NCI-H2029 (cell line): ENCODE measurements at regions not wholly inside any gene's neighbourhood (a gene's known extent, or its start where the extent isn't known, plus 50 kb on each side); places are given as distances from the start of the nearest gene placed in this dataset.

ENCODE experiments used
- DNase-seq: peaks from one replicate; lab custom pipeline; 2025; lab: John Stamatoyannopoulos, UW

DNA sequence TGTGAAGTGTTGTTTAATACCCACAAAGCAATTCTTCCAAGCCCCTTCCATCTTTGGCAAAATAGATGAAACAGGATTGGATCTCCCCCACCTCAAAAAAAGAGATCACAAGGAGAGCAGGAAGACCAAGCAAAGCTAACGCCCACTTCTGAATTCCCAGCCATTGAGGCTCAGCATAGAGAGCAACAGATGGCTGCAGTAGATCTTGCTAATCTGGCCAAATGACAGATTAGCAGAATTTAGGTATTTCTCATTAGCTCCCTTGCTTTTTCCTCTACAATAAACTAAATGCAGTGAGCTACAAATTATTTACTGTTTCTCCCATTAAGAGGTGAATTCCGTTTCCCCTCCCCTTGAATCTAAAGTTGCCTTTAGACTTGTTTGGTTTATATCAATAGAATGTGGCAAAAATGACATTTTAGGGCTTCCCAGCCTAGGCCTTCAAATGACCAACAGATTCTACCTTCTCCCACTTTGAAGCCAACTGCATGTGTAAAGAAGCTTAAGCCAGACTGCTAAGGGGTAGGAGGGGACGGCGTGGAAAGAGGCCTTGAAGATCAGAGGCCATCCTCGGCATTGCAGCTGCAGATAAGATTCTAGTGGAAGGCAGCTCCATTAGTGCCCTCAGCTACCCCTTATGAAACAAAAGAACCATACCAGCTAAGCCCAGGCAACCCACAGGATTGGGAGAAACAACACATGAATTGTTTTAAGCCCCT is 56.8 kb upstream of the CPEB4 start:
- no peak for DNase-seq

GRCh38 chr5:173832386-173832785 is 55.8 kb upstream of the CPEB4 start:
- no peak for DNase-seq

DNA sequence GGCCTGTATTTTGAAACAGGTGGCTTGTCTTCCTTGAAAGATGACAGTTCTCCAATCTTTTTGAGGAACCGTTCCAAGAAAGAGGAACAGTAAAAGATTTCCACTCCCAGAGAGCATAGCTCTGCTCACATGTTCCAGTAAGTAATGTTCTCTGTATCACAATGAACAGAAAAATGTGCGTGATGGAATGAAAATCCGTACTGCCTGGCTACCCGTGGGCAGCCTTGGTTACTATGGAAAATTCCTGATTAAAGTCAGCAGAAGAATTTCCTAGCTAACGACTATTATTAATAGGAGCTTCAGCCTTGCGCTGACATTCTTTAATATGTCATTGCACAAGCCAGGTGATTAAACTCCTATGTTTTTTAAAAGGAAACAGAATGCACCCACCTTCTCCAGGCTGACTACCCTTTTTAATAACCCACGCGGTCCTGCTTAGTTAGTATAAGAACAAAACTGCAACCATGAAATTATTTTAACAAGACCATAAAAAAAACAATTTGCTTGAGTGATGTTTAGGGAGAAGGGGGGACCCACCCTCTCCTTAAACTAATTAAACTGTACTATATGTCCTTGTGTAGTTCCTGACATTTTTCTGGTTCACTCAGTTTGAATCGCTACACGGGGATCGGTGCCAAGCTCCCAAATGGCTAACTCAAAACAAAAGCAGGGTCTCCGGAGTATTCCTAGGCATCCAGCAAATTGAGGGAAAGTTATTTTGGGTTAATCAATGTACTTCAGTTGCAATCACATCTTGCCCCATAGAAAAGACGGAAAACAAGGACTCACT is 54.8 kb upstream of the CPEB4 start:
- no peak for DNase-seq

- DNase-seq: no peak
Measured at GRCh38 chr5:173834071-173834771, 53.9 kb upstream of the CPEB4 start.

DNA sequence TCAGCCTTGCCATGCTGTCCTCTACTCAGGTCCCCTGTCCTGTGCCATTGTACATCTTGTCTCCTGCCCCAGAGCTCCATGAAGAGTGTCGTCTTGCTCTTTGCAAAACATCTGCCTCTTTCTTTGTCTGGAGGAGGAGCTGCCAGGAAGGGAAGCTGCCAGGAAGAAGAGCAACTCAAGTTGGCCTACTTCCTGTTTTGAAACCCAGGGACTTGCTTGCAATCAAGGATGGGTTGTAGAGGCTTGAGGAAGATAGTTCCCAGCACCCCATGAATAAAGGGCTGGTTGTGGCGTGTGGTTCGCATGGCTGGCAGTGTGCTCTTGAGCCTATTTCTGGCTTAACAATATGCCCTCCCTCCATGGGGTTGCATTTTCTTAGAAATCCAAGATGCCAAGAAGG is 53.0 kb upstream of the CPEB4 start:
- no peak for DNase-seq

DNA sequence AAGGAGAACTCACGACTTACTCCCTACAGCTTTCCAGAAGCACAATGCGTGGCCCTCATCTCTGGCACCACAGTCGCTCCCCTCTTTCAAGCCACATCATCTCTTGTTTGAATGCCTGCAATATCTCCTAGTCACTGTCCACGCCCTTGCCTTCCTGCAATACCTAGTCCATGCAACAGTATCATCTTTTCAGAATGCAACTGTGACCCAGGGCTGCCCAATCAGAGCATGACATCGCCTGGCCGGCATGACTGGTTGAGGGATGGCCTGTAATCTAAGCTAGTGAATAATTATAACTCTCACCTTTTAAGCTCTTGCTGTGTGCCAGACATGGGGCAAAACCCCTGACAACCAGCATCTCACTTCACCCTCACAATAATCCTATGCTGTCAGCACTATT is 52.5 kb upstream of the CPEB4 start:
- no peak for DNase-seq

DNA sequence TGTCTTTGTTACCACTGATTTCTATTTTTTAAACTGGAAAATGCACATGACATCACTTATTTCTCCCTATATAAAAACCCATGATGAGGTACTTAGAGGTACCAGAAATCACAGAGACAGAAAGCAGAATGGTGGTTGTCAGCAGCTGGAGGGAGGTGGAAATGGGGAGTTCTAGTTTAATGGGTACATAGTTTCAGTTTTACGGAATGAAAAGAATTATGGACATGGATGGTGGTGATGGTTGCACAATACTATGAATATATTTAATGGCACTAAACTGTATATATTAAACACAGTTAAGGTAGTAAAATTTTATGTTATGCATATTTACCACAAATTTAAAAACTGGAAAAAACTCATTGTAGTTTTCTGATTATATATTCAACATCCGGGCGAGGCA is 50.5 kb upstream of the CPEB4 start:
- DNase-seq: no peak
